Upper lobe of right lung (tissue), 1 donor: ENCODE measurements at regions not wholly inside any gene's neighbourhood (a gene's known extent, or its start where the extent isn't known, plus 50 kb on each side); places are given as distances from the start of the nearest gene placed in this dataset.

Experiments
- ATAC-seq: fragments of 200-7000 bp; cut with Tn5 transposase; one replicate; pipeline ENCODE4 v1.9.1; 2020; ENCODE audit warnings: mild to moderate bottlenecking, moderate library complexity
- DNase-seq: peaks from one replicate; pipeline ENCODE4 v3.0.0-alpha.2; 2020
- H3K27ac ChIP-seq: fragments of 200-600 bp; one replicate; pipeline ENCODE4 v1.8.0; 2022
- H3K27me3 ChIP-seq: fragments of 200-600 bp; one replicate; pipeline ENCODE4 v1.8.0; 2022; ENCODE audit warnings: mild to moderate bottlenecking
- H3K36me3 ChIP-seq: fragments of 200-600 bp; one replicate; pipeline ENCODE4 v1.8.0; 2022
- H3K4me1 ChIP-seq: fragments of 200-600 bp; one replicate; pipeline ENCODE4 v1.8.0; 2022
- H3K4me3 ChIP-seq: fragments of 200-600 bp; one replicate; pipeline ENCODE4 v1.8.0; 2022; ENCODE audit warnings: mild to moderate bottlenecking
- H3K9me3 ChIP-seq: fragments of 200-600 bp; one replicate; pipeline ENCODE4 v1.8.0; 2022
- CTCF ChIP-seq: fragments of 200-600 bp; IDR thresholded peaks from one replicate; pipeline ENCODE4 v1.8.0; 2022; ENCODE audit warnings: antibody characterized with exemption
- intact Hi-C: fragments of 100-400 bp; cut with DNase I; formaldehyde crosslinking; loops from one replicate; pipeline ENCODE4 v1.11.0; 2022
- donor health status: DM: no; HTN: yes; CAD: no; lungs with severe emphysema.

- Histone ChIP-seq H3K36me3 (no peaks in the 10 kb centered on the region), H3K4me3 (no peak overlapping the region), H3K27ac (no peak overlapping the region), H3K27me3 (no peaks in the 10 kb centered on the region), H3K4me1 (no peaks in the 10 kb centered on the region), H3K9me3 (no peaks in the 10 kb centered on the region)
- ATAC-seq = no peak
- TF ChIP-seq CTCF = no peak
- intact Hi-C loops = no loop called here
- DNase-seq = no peak
These were observed 826.6 kb downstream of the SQOR start for GRCh38 chr15:46461416-46461815.

- no peaks in the 10 kb centered on the region for H3K4me1 ChIP-seq
- no peaks in the 10 kb centered on the region for H3K27me3 ChIP-seq
- ATAC-seq = no peak
- no peak overlapping the region for H3K27ac ChIP-seq
- TF ChIP-seq CTCF = no peak
- no peaks in the 10 kb centered on the region for H3K9me3 ChIP-seq
- no peaks in the 10 kb centered on the region for H3K36me3 ChIP-seq
- intact Hi-C loops = no loop called here
- no peak for DNase-seq
- no peak overlapping the region for H3K4me3 ChIP-seq
These were observed 832.2 kb downstream of the SQOR start for GRCh38 chr15:46467041-46467440.

GRCh38 chr15:46471096-46471495, 836.3 kb downstream of the SQOR start:
- TF ChIP-seq CTCF = no peak
- intact Hi-C loops = no loop called here
- Histone ChIP-seq H3K27me3 (no peaks in the 10 kb centered on the region), H3K4me1 (no peaks in the 10 kb centered on the region), H3K4me3 (no peak overlapping the region), H3K27ac (no peak overlapping the region), H3K36me3 (no peaks in the 10 kb centered on the region), H3K9me3 (no peaks in the 10 kb centered on the region)
- DNase-seq (no peak), ATAC-seq (no peak)

GRCh38 chr15:46489276-46489675, 854.4 kb downstream of the SQOR start:
- H3K27me3 ChIP-seq = no peaks in the 10 kb centered on the region
- ATAC-seq = no peak
- no peak for TF ChIP-seq CTCF

GRCh38 chr15:46496491-46497115, 861.8 kb downstream of the SQOR start:
- H3K9me3 ChIP-seq = no peaks in the 10 kb centered on the region

More at GRCh38 chr15:46489276-46489675, 854.4 kb downstream of the SQOR start:
- intact Hi-C loops = no loop called here
- H3K27ac ChIP-seq = no peak overlapping the region
- H3K4me1 ChIP-seq = no peaks in the 10 kb centered on the region
- H3K9me3 ChIP-seq = no peaks in the 10 kb centered on the region
- no peaks in the 10 kb centered on the region for H3K36me3 ChIP-seq
- DNase-seq = no peak
- H3K4me3 ChIP-seq = no peak overlapping the region

More at GRCh38 chr15:46496491-46497115, 861.8 kb downstream of the SQOR start:
- no peak for TF ChIP-seq CTCF
- H3K4me3 ChIP-seq = no peak overlapping the region
- intact Hi-C loops = no loop called here
- H3K4me1 ChIP-seq = no peaks in the 10 kb centered on the region
- no peaks in the 10 kb centered on the region for H3K27me3 ChIP-seq
- H3K27ac ChIP-seq = no peak overlapping the region
- H3K36me3 ChIP-seq = no peaks in the 10 kb centered on the region
- ATAC-seq = no peak
- no peak for DNase-seq
